GM18861 (cell line): ENCODE measurements at regions not wholly inside any gene's neighbourhood (a gene's known extent, or its start where the extent isn't known, plus 50 kb on each side); places are given as distances from the start of the nearest gene placed in this dataset.
A peak's percentile ranks its signal among the peaks of the same experiment; 100 is the strongest.

Experiments
- ATAC-seq: cut with Tn5 transposase; IDR thresholded peaks from one replicate; pipeline ENCODE4 v1.9.1; 2021; ENCODE audit not compliant: unreplicated experiment

DNA sequence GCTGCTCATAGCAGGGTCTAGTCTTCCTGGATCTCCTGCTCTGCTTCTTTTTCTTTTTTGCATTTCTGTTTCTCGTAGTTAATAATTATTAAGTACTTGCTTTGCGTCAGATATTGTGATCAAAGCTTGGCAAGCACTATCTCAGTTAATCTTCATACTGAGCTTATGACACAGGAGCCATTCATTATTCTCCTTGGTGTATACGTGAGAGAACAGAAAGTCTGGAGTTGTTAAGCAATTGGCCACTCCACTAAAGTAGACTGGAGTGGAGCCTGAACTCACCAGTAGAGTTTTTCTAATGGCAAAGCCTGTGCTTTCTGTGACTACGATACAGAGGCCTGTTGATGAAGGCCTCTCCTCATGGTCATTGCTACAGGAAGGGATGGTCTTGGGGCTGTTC is 285.9 kb downstream of the RFC3 start:
- ATAC-seq, result no peak

DNA sequence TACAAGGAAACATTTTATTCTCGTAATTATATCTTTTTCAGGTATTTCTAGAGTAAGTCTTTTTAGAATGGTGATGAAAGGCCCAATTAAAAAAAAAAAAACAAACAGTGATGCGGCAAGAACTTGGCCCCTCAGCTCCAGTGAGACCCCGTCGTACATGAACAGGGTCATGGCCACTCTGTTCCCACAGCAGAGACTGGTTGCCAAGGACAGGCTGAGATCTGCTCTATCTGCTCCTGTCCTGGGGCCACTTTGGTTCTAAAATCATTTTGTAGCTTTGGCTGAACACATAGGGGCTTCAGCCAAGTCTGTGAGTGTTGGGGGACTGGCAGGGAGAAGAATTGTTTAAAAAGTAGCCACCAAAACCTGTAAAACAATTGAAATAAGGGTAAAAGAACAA is 286.9 kb downstream of the RFC3 start:
- no peak for ATAC-seq

DNA sequence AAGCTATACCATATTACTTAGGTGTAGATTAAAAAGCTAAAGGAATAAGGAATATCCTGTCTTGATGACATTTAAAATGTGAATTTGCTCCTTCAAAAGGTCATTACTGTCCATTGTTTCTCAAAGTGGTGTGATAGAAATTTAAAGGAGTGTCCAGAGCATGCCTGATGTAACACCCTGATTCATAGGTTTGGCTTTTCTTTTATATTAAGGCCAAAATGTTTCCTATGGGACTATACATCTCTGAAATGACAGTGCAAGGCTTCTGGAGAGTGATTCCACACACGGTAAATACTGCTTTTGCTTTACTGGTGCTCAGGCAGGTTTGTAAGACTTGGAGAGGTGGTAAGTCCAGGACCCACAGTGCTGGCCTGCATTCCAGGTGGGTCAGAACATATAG is 289.9 kb downstream of the RFC3 start:
- no peak for ATAC-seq

DNA sequence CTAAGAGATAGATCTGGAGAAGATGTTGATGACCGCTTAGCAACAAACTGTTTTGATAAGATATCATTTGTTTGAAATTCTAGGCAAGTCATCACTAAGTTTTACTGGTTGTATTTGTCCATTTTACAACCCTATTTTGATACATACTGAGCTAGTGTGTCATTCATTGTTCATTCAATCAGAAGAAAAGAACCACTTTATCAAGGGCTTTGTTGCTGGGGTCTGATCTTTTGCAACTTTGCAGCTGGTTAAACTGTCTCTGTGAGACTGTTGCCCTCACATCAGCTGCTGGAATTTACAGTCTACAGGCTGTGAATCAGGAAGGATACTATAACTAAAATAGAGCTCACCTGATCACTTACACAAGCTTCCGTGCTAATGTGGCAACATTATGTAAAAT is 290.5 kb downstream of the RFC3 start:
- no peak for ATAC-seq

DNA sequence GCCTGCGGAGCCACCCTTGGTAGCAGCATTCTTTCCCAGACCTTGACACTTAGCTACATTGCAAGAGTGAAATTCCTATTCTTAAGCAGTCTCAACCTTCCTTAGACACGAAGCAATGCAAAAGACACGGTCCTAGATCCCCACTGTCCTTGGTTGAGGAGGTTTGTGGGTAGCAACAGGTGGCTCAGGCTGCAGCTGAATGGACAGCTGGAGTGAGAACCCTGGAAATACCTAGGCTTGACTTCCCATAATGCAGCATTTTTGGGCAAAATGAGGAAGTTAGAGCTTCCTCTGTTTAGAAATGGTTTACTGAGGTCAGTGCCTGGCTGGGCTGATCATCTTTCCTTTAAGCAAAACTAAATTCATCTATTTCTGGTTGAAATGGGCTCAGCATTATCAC is 296.6 kb downstream of the RFC3 start:
- ATAC-seq, result no peak

DNA sequence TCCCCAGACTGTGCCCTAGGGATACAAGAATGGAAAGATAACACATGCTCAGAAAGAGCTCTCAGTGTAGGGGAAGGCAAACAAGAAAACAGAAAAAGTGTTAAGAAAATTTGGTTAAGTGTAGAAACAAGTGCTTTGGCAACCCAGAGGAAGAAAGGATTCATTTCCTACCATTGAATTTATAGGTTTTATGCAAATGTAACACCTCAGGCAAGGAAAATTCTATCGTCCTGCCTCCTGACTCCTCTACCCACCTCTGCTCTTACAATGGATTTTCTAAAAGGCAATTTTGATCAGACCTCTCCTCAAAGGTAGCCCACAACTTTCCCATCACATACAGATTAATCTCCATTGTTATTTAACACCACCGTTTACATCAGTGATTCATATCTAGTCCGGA is 298.7 kb downstream of the RFC3 start:
- ATAC-seq, result no peak

DNA sequence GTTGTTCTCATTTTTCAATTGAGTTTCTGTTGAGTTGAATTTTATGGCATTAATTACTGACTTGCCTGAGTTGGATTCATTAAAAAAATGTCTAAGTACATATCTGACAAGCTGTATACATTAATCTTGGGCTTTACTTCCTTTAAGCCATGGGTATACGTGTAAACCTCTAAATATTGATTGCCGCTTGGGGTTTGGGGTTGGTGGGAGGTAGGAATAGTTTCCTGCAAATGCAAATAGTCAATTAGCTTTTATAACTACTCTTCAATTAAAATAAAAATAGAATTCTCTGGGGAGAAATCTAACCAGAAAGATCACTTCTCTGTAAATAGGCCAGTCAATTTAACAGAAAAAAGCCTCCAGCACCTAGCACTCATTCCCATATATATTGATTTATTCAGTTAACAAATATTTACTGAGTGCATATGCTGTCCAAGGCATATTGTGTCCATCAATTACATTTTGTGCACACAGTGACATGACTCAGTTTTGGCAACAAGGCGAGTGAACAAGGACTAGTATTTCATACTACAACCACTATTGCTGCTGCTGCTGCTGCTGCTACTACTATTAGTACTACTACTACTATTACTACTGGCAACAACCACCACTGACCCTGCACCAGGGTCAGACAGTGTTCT is 306.8 kb downstream of the RFC3 start:
- no peak for ATAC-seq

DNA sequence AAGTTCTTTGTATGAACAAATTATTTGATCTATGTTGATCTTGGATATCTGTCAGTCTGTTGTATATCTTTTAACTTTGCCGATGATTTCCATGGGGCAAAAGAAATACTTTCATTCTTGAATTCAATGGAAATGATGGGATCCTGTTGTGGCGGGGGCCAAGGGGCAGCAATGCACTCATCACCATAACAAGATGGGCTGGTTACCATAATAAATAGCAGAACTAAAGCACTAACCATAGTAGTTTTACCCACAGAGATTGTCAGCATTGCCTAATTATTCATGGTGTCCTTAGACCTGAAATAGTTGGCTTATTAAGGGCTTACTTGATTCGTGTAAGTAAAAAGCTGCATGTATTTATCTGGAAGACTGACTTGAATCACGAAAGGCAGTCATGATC is 309.6 kb downstream of the RFC3 start:
- no peak for ATAC-seq

DNA sequence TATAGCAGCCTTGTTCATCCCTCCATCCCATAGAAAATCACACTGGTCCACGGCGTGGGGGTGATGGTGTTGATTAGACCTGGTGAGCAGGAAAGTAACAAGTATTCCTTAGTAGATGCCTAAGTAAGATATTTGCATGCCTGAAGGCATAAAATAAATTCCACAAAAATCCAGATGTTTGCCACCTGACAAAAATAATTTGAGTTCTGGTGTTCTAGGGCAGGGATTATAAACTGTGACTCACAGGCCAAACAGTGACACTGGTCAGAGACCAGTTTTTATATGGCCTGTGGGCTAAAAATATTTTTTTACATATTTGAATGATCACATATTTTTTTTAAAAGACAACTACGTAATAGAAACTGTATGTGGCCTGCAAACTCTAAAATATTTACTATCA is 310.7 kb downstream of the RFC3 start:
- ATAC-seq, result no peak

DNA sequence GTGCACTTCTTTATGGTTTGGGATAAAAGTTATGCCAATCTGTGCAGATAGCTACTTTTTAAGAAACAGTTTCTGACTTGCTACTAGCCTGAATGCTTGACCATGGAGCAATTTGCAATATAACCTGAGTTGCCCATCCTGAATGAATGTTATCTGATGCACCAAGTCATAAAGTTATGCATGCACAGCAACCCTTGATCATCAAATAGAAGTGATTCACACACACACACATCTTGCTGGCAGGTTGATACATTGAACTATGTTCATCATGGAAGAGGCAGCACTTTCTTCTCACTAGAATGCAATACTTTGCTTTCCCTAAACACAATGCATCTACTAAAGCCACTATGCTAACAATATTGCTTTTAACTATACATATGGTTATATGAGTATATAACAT is 311.5 kb downstream of the RFC3 start:
- no peak for ATAC-seq

DNA sequence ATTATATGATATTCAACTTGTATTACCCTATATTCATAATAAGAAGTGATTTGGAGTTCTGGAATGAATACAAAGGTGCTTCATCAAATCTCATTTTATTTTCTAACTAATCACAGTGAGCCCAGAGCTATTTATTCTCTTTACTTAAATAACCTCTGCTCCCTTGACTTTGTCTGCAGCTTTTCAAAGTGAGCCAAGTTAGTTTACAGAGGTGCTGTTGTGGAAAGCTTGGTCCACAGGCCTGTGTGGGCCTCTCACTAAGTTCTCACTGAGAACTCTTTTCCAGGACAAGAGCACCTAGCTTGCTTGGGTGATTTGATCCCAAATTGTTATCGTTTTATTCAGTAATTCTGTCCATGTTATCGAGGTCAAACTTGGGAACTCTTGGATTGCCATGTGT is 319.3 kb downstream of the RFC3 start:
- no peak for ATAC-seq

DNA sequence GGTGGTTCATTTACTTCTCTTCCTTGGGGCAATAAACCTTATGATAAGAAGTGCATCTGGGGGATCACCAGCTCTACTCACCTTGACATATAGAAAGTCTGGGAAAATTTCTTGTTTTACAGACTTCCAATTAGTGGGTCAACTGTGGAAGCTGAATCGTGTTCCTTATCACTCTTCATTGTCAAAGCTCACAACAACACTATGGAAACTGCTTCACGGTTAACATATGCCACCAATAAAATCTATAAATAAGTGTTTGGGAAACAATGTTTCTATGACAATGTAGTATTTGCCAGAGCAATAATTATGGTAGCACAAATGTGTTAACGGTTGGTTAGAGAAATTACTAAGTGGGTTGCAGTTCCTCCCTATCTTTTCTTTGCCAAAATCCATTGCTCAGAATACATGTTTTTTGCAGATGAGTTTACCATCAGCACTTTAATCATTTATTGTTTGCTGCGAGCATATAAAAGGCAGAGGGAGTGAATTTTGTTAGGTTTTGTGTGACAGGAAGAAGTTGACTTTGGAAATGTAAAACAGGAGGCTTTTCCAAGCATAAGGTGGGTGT is 321.8 kb downstream of the RFC3 start:
- no peak for ATAC-seq

DNA sequence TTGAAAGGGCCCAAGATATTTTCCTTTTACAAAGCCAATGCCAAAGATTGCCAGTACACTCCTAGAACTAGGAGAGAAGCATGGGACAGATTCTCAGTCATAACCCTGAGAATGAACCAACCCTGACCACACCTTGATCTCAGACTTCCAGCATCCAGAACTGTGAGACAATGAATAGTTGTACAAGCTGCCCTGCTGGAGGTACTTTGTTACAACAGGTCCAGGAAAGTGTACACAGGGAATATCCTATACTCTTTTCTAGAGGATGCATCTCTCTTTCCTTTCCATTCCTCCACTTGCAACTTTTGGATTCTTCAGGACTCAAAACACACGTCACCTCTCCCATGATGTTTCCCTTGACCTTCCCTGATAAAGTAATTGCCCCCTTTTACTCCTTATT is 325.7 kb downstream of the RFC3 start:
- no peak for ATAC-seq

DNA sequence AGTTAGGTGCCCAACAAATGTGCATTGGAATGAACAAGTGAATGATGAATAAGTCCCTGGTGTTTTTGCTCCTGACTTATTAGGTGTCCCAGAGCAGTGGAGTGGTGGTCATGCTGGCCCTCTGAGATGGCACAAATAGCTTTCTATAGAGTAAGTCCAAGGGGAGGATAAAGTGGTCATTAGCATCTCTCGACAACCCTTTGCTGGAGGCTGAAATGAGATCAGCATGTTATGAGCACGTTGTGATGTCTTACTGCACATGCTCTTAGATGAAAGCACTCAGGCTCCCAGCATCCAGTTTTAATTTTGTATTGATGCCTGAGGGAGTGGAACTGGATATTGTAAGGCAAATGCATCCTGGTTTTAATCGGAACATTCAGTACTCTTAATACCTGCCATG is 326.2 kb downstream of the RFC3 start:
- ATAC-seq, result no peak

DNA sequence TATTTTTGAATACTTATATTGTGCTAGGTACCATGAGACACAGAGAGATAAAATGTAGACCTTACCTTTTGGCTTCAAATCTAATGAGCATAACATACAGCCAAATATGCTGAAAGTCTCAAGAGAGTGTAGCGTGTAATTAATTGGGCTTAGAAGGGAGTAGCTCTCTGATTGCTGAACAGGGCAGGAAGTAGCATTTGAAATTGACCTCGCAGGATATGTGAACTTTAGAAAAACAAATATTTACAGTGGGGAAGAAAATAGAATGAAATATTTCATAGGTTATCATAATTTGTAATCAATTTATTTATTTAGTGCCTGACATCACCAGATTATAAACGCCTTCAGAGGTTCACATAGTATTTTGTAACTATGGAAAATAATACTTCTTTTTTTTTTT is 327.1 kb downstream of the RFC3 start:
- no peak for ATAC-seq

DNA sequence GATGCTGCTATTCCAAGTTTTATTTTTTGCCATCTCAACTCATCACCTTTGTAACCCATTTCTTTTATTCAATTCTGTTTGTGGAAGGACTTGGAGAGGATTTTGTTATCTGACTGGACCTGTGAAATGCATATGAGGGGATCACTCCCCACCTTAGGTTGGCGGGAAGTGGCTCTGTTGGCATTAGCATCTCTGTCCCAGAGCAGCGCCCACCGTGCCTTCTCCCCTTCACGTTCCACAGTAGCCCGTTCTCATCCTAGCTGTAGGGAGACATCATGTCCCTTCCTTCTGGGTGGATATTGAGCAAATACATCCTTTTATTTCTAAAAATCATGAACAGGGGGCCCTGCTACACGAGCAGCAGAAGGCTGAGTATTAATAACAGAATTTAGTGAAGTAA is 330.4 kb downstream of the RFC3 start:
- no peak for ATAC-seq

DNA sequence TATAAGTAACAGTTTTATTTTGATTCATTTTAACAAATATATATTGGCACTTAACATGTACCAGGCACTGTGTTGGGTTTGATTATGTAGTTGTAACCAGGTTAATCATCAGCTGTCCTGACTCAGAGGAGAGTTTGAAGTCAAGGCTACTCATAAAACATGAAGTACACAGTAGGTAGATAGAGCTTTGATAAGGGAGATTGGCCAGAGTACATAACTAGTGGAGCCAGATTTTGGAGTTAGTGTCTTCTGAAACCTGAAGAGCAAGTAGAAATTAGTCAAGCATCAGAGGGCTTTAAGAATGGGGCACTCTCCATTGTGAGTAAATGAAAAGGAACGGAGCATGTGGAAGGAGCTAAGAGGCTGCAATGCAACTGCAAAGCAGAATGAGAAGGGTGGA is 333.9 kb downstream of the RFC3 start:
- no peak for ATAC-seq

DNA sequence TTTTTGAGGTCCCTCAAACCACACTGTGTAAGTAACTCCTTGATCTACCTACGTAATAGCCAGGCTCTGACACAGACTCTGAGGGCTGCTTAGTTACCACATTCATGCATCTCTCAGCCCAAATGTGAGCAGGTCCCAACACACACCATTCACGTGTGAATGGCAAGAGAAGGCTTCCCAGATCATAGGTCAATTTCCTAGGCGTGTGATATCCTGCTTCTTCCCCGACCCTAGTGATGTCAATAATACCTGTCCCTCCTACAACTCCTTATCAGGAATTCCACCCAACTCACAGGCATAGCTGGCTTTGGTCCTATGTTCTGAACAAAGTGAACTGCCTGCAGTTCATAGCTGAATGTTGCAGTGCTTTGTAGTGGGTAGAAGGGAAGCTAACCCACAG is 334.5 kb downstream of the RFC3 start:
- ATAC-seq, result no peak

DNA sequence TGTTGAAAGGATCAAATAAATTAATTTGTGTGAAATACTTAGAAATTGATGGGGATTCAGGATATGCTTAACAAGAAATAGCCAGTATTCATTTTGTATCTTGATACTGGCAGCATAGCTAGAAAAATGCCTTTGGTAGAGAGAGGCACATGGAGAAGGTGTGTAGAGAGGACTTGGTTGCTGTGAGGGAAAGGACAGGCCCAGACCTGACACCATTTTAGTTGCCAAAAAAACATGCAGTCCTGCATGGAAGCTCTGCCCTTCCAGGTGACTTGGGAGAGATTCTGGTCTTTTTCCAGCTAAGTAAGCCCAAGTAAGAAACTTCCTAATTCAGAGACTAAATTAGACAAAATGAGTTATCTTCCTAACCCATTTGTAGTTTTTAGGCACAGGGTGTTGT is 335.0 kb downstream of the RFC3 start:
- ATAC-seq, result no peak

DNA sequence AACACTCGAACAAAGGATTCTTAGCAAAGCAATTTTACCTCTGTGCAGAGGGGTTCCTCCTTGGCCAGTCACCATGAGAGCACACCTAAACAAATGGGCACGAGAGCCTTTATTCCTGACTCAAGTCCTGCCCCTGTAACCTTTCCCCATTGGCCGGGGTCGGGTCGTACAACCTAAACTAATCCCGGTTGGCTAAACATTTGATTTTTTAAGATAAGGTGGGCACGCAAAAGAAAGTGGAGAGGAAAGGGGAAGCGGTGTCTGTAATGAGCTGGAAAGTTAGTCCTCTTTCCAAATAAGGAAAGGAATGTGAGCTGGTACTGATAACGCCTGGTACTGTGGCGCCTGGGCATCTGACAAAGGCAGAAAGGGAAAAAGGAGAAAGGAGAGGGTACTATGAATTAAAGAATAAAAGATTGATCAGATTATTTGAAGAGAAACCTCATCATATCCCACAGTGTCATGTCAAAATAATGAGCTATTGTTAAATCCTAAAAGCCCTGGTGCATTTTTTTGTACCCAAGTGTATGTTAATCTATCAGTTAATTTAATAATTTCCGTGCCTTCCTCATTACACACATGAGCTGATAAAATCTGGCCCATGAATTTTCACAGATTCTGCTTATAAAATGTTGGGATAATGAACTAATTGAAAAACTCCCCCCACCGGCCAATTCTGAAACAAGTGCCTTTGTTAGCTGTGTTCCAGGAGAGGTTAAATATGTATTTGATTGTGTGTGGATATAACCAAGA is 335.7 kb downstream of the RFC3 start:
- no peak for ATAC-seq

DNA sequence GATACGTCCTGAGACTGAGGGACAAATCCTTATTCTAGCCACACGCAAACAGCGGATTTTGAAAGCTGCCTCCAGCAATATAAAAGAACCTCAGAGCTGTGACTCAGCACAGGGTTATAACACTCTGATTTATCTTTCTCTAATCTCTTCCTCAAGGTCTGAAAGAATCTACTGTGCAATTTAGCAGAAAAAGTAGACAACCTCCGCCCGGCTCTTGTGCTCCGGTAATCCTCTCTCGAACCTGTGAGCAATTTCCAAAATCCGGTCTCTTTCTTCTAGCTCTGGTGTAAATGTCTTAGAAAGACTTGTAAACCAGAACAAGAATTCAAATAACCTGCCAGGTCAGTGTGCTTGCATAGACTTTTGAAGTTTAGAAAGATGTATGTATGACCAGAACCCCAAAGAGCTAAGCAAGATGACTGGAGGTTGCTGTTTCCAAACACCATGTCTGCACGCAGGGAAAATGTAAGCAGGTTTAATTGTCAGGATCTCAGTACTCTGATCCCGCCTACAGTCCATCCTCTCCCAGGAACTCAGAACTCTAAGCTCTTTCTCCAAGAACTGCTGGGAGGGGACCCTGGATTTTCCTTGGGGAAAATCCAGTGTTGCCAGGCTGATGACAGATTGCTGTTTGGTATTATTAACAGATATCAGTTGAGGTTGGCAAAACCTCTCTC is 338.1 kb downstream of the RFC3 start:
- no peak for ATAC-seq

DNA sequence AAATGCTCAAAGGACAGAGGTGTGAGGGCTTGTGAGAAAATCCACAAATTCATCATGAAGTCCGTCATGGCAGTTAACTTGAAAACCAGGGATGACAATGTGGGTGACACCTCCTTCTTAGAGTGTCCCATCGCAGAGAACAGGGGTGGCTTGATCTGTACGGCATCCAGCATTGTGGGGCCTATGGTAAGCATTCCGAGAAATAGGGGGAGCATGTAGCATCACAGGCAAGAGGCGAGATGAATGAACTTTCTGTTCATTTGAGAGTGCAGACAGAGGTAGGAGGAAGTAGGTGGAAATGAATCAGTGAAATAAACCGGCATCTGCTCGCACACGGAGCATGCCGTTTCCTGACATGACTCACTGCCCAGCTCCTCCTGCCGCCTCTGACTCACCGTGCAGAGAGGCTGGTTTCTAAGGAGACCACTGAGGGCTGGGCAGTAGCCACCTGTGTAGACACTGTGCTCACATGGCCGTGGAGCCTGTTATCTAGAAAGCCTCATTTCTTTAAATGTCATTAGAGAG is 339.0 kb downstream of the RFC3 start:
- peak; percentile 99 for ATAC-seq
